GM18498 (cell line): ENCODE measurements at regions not wholly inside any gene's neighbourhood (a gene's known extent, or its start where the extent isn't known, plus 50 kb on each side); places are given as distances from the start of the nearest gene placed in this dataset.
"Not testable (repeated sequence)": the region's sequence is repeated elsewhere in the genome, so short reads cannot be mapped to it uniquely, and the experiment has no call there.

Experiments
- ATAC-seq: cut with Tn5 transposase; IDR thresholded peaks from one replicate; pipeline ENCODE4 v1.9.1; 2021; ENCODE audit warnings: mild to moderate bottlenecking, moderate library complexity; ENCODE audit not compliant: unreplicated experiment

DNA sequence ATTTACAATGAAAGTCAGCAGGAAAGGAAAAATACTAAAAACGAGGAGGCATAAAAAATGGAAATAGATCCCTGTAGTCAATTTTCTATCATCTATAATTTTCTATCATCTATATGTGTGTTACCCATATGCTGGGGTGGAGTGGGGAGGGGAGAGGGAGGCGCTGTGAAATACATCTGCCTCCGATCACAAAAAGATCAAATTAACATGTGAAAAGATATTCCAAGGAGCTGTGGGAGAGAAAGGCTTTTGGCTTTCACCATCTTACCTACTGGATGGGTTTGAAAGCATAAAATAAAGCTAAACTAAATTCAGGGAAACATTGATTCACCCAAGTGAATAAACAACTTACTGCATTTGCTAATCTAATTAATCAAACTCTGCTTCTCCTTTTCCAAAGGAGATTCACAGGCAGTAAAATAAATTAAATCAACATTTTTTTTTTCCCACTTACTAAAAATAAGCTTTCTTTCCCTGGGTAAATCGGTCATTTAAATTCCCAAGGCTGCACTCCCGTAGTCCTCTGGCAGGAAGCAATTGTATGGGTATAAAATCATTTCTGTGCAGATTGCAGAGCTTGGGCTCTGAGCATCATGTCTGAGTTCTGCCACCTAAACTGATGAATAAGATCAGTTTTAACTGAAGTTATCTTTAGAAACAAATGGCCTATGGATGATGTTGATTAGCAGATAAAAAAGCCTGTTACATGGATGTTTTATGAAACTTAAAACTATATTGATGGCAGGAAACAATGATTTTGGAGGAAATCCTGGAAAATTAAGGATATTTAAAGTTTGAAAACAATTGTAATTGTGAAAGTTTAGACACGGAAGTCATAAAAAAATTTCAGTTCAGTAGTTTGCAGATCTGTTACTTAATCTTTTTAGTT lies 147.9 kb downstream of the SOX4 start:
- no peak for ATAC-seq

GRCh38 chr6:21742238-21742660 lies 148.7 kb downstream of the SOX4 start:
- ATAC-seq: no peak

DNA sequence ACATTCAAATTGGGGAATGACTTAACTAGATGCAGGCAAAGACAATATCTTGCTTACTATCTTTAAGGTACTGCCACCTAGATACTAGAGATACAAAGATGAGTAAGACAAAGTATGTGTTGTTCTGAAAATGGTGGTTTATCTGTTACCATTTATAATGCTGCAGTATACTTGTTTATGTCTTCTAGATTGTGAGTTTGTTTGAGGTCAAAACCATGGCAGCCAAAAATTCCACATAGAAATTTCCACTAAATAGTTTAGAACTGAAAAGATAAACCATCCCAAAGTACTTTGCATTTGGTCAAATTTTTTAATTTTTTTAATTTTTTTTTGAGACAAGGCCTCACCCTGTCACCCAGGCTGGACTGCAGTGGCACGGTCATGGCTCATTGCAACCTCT lies 150.8 kb downstream of the SOX4 start:
- no peak for ATAC-seq

DNA sequence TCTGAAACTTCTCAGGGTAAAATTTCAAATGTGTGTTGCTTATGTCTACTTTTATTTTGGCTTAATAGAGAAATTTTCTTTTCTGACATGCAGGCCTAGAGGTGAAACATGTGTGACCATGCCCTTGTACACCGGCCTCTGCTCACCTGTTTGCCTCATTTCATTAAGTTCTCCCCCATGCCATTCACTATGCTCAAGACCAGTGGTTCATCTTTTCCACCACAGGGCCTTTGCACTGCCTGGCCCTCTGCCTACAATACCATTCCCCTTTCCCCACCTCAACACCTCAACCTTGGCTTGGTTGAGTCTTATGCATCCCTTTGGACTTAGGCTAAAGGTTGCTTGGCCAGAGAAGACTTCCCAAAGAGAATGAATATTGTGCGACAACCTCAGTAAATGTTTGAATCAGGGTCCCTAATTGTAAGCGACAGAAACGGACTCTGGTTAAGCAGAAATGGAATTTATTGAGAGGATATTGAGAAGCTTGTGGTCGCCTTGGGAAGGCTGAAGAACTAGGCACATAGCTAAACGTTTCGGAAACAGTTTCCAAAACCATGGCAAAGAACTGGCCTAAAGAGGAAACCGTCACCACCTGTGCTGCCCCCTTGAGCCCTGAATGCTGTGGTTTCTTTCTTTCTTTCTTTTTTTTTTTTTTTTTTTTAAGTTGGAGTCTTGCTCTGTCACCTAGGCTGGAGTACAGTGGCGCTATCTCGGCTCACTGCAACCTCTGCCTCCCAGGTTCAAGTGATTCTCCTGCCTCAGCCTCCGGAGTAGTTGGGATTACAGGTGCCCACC lies 152.2 kb downstream of the SOX4 start:
- no peak for ATAC-seq

GRCh38 chr6:21747441-21747840 lies 153.9 kb downstream of the SOX4 start:
- ATAC-seq: no peak

GRCh38 chr6:21748343-21749056 lies 154.9 kb downstream of the SOX4 start:
- no peak for ATAC-seq

GRCh38 chr6:21749754-21750153 lies 156.2 kb downstream of the SOX4 start:
- no peak for ATAC-seq

DNA sequence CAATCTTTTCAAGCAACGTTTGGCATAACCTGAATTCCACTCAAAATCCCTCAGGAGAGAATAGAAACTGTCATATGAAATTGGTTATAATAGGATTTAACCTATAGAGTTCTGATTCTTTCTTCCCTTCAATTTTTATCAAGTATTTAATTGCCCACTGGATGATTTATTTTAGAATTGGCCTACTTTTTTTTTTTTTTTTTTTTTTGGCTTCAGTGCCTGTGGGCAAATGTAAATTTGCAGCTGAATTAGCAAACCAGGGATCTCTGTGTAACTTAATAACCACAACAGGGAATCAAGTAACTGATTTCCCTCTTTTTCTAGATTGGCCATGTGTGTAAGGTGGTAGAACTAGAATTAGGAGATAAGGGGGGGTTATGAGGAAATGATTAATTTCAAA lies 157.0 kb downstream of the SOX4 start:
- ATAC-seq: no peak

DNA sequence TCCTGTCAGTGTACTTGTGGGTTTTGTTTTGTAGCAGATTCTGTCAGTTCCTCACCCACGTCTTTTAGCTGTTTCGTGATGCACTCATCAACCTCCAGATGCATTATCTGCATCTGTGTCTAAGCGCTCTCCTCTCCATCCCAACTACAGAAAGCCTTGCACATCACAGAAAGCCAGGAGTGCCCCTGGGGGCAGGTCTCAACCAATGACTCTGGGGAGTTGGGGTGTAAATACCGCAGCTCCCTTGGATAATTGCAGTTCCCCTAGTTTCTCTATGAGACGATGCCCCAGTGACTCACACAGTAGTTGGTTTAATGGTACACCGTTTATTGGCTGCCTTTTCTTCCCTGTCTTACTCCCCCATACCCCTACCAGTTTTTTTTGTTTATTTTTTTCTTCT lies 158.1 kb downstream of the SOX4 start:
- ATAC-seq: no peak

- no peak for ATAC-seq
Measured at GRCh38 chr6:21752054-21752811, 158.7 kb downstream of the SOX4 start.

DNA sequence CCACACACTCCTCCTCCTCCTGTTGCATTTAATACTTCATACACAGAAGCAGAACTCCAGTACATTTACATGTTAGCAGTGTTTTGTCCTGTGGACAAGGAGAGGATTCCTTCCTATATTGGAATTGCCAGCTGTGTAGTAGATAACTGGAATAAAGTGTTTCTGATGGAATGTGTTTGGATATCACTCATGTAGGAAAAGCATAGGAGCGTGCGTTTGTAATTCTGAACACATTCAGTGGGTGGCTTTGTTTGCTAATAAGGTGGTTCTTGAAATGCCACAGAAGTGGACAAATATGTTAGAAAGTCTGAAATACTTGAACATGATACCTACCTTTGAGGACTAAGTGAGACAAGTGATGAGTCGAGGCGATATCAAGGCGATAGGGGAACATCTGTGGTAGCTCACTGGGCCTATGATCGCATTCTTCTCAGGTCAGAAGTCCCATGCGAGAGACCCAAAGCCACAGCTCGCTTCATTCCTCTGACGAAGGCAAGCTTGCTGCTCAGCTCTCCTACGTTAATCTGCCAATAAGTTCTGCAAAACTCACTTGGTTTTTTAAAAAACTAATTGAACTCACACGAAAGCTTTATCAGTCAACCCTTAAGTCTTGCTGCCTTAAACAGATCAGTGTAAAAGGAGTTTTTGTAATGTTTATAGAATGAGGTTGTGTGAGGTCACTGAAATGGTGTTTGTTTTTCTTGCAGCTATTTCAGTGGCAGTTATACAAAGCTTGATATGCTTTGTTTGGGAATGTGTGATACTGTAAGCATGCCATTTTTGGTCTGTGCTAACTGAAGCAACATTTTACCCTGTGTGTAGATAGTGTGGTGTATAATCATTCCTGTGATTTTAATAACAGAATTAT lies 159.9 kb downstream of the SOX4 start:
- ATAC-seq: no peak

DNA sequence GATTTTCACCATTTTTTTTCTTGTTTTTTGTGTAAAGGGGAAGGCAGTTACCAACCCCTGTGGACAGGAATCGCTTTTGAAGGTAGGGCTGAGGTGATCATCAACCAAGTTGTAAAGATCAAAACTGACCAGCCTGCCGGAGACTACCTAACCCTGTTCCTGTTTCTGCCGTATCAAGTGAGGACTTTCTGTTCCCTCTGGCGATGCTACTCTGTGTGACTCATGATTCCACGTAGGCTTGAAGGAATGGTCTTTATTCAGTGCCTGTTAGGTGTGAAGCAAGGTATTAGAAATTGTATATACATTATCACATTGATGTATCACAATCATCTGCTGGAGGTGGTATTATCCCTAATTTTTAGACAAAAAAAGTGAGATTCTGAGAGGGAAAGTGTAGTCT lies 161.3 kb downstream of the SOX4 start:
- ATAC-seq: no peak

- no peak for ATAC-seq
Measured at GRCh38 chr6:21756487-21756886, 162.9 kb downstream of the SOX4 start.

DNA sequence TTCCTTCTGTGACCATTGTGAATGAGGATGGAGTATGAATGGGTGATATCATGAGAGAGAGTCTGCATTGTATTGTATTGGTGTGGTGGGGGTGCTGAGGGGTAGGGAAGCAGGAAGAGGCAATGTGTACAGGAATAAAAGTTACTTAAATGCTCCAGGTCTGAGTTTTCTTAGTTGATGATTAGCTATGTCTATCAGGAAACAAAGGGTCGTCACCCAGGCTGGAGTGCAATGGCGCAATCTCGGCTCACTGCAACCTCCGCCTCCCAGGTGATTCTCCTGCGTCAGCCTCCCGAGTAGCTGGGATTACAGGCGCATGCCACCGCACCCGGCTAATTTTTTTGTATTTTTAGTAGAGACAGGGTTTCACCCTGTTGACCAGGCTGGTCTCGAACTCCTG lies 163.8 kb downstream of the SOX4 start:
- ATAC-seq: not testable (repeated sequence)

GRCh38 chr6:21759721-21760120 lies 166.2 kb downstream of the SOX4 start:
- ATAC-seq: no peak

DNA sequence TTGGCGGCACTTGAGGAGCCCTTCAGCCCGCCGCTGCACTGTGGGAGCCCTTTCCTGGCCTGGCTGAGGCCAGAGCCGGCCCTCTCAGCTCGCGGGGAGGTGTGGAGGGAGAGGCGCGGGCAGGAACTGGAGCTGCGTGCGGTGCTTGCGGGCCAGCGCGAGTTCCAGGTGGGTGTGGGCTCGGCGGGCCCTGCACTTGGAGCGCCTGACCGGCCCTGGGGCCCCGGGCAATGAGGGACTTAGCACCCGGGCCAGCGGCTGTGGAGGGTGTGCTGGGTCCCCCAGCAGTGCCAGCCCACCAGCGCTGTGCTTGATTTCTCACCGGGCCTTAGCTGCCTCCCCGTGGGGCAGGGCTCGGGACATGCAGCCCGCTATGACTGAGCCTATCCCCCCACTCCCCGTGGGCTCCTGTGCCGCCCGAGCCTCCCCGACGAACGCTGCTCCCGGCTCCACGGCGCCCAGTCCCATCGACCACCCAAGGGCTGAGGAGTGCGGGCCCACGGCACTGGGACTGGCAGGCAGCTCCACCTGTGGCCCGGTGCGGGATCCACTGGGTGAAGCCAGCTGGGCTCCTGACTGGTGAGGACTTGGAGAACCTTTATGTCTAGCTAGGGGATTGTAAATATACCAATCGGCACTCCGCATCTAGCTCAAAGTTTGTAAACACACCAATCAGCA lies 167.6 kb downstream of the SOX4 start:
- ATAC-seq: not testable (repeated sequence)

GRCh38 chr6:21764989-21765388 lies 171.4 kb downstream of the SOX4 start:
- no peak for ATAC-seq

DNA sequence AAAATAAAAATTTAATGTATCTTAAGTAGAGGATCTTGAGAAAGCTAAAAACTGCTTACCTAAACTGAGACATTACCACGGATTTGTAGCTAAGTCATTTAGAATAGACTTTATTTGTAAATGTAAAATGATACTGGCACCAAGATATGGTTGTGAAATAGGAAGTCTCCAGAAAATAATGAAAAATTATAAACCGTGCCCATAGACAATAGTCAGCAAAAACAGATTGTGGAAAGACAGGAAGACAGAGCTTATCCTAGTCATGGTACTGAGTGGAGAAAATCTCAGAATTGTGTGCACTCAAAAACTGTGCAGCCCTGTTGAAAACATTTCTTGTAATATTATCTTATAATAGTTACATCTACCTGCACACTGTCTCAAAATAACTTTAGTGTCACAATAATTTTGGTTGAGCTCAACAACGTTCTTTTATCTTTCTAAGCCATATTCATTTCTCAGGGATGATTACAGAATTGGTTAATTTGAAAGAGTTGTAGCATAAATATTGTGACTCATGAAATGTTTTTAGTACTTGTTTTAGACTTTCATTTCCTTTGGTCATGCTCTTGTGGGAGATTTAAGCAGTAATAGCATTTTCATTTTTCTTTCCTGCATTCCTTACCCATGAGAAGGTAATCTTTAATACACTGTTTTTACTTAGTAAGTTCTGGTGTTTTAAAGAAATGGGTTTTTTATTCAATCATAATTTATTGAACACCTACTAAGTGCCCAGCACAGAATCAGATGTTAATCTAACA lies 174.5 kb downstream of the SOX4 start:
- no peak for ATAC-seq
